ENCODE measurements at regions not wholly inside any gene's neighbourhood (a gene's known extent, or its start where the extent isn't known, plus 50 kb on each side); places are given as distances from the start of the nearest gene placed in this dataset.
A peak's percentile ranks its signal among the peaks of the same experiment; 100 is the strongest.

- TF ChIP-seq CTCF (IDR thresholded peaks at IDR 0.05) (no peak), POLR2A (IDR thresholded peaks at IDR 0.05) (no peak), POLR2AphosphoS5 (IDR thresholded peaks at IDR 0.05) (no peak)
- DNase-seq (ENCODE audit: low spot score in 2 of 2) = no peak
- H3K36me3 ChIP-seq = no peaks in the 10 kb centered on the region
- H3K27me3 ChIP-seq = no peaks in the 10 kb centered on the region
- H3K27ac ChIP-seq = no peak overlapping the region
- intact Hi-C loops (cut with DNase I; ENCODE audit: low total_unique reads) = no loop called here
- H3K4me3 ChIP-seq = no peak overlapping the region
- H3K9me3 ChIP-seq = no peaks in the 10 kb centered on the region
- no peaks in the 10 kb centered on the region for H3K4me1 ChIP-seq
Measured at GRCh38 chr1:83619170-83619896, 379.6 kb downstream of the TTLL7 start.

- no peak overlapping the region for H3K27ac ChIP-seq
- H3K9me3 ChIP-seq = no peaks in the 10 kb centered on the region
- peak overlapping the region in 2 of 3 donors; percentile 30 to 44 for H3K4me3 ChIP-seq
- TF ChIP-seq POLR2A (IDR thresholded peaks at IDR 0.05) (no peak), CTCF (IDR thresholded peaks at IDR 0.05) (no peak), POLR2AphosphoS5 (IDR thresholded peaks at IDR 0.05) (no peak)
- H3K27me3 ChIP-seq = no peaks in the 10 kb centered on the region
- no peak for DNase-seq (ENCODE audit: low spot score in 2 of 2)
- intact Hi-C loops (cut with DNase I; ENCODE audit: low total_unique reads) = no loop called here
- H3K36me3 ChIP-seq = no peaks in the 10 kb centered on the region
- no peaks in the 10 kb centered on the region for H3K4me1 ChIP-seq
Measured at GRCh38 chr1:83617883-83618282, 381.0 kb downstream of the TTLL7 start.

- Histone ChIP-seq H3K4me3 (no peak overlapping the region), H3K9me3 (no peaks in the 10 kb centered on the region), H3K27me3 (no peaks in the 10 kb centered on the region), H3K4me1 (no peaks in the 10 kb centered on the region), H3K27ac (no peak overlapping the region), H3K36me3 (no peaks in the 10 kb centered on the region)
- intact Hi-C loops (cut with DNase I; ENCODE audit: low total_unique reads) = loop anchor here (1.0 kb wide), 1 partner anchor 9 kb away; no protein-coding TSS in a partner anchor
- TF ChIP-seq POLR2A (IDR thresholded peaks at IDR 0.05) = no peak
- no peak for TF ChIP-seq POLR2AphosphoS5 (IDR thresholded peaks at IDR 0.05)
- TF ChIP-seq CTCF (IDR thresholded peaks at IDR 0.05) = no peak
- DNase-seq (ENCODE audit: low spot score in 2 of 2) = no peak
Measured at GRCh38 chr1:83615370-83615769, 383.6 kb downstream of the TTLL7 start.

- intact Hi-C loops (cut with DNase I; ENCODE audit: low total_unique reads) = no loop called here
Measured at GRCh38 chr1:83606416-83606955, 392.4 kb downstream of the TTLL7 start.

More at GRCh38 chr1:83606416-83606955, 392.4 kb downstream of the TTLL7 start:
- H3K9me3 ChIP-seq = no peaks in the 10 kb centered on the region
- H3K27ac ChIP-seq = no peak overlapping the region
- TF ChIP-seq POLR2AphosphoS5 (IDR thresholded peaks at IDR 0.05) (no peak), POLR2A (IDR thresholded peaks at IDR 0.05) (no peak), CTCF (IDR thresholded peaks at IDR 0.05) (no peak)
- no peaks in the 10 kb centered on the region for H3K36me3 ChIP-seq
- DNase-seq (ENCODE audit: low spot score in 2 of 2) = no peak
- H3K27me3 ChIP-seq = no peaks in the 10 kb centered on the region
- no peaks in the 10 kb centered on the region for H3K4me1 ChIP-seq
- H3K4me3 ChIP-seq = no peak overlapping the region
